Activated T-helper 1 cell treated with anti-CD3 and anti-CD28 coated beads, Interleukin-2, amount 50 U/mL, for 16 hours (primary cell): ENCODE measurements at regions not wholly inside any gene's neighbourhood (a gene's known extent, or its start where the extent isn't known, plus 50 kb on each side); places are given as distances from the start of the nearest gene placed in this dataset.

ENCODE experiments used
- DNase-seq, 2 donors: peaks; one replicate each; pipeline ENCODE4 v3.0.0-alpha.2; 2020; ENCODE audit warnings: low read depth in 1 of 2, low spot score in 1 of 2

DNA sequence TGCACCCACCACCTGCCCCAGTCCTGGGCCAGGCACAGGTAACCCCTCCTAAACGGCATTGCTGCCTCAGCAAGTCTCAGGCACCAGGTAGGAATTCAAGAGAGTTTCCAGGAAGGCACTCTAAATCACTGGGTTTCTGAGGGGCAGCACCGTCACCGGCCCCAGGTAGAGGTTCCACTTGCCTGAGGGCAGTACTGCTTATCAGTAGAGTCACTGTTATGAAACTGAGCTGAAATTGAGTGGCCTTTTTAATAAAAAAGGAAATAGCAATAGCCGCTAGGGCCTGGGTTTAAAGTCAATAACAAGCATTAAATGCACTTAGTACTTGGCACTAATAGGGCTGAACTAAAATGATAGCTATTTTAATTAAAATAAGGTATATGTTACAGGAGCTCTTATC lies 653.7 kb downstream of the METTL4 start:
- no peak for DNase-seq

DNA sequence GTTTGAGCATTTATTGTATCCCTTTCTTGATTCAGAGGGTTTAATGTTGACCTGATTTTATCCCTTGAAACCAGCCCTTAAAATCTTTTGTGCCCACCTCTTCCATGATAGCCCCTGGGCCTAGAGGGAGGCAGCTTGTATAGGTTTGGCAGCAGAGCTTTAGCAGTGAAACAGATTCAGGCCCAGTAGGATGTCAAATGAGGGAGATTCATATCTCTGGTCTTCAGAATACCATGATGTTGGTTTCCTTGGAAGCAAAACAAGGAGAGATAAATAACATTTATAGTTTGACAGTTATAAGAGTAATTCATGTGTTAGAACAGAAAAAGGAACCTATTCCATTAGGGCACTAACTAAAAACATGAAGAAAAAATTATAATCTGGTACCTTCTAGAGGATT lies 649.2 kb downstream of the METTL4 start:
- DNase-seq, result no peak

DNA sequence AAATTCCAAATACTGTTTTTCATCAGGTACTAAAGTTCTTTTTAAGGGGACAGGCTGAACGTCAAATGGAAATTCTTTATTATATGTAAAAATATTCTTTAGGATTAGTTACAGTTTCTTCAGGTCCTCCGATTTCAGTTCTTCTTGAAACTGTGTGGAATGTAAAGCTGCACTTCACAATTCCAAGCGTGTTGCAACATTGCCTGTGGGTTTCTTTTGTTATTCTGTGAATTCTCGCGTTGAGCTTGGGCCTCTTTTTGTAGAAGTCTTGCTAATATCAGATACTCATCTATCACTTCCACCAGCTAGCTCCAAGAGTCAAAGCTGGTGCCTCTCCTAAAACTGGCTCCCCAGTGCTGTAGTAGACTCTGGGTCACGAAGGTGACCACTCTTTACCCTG lies 642.6 kb downstream of the METTL4 start:
- no peak for DNase-seq

DNA sequence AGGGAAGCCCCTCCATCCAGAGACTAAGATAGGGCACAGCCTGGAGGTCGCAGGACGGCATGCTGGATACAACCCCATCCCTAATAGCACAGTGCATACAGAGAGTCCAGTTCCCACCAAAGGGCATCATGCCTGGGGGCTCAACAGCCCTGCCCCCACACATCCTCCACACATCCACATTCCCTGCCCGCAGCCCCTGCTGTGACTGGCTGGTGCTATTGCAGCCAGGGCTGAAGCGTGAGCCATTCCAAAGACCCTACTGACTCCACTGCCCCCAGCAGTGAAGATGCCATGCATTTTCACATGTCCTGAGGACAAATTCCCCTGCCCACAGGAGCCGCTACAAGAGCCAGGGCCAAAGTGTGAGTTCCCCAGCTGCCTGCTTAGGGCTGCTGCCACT lies 641.6 kb downstream of the METTL4 start:
- DNase-seq, result no peak

DNA sequence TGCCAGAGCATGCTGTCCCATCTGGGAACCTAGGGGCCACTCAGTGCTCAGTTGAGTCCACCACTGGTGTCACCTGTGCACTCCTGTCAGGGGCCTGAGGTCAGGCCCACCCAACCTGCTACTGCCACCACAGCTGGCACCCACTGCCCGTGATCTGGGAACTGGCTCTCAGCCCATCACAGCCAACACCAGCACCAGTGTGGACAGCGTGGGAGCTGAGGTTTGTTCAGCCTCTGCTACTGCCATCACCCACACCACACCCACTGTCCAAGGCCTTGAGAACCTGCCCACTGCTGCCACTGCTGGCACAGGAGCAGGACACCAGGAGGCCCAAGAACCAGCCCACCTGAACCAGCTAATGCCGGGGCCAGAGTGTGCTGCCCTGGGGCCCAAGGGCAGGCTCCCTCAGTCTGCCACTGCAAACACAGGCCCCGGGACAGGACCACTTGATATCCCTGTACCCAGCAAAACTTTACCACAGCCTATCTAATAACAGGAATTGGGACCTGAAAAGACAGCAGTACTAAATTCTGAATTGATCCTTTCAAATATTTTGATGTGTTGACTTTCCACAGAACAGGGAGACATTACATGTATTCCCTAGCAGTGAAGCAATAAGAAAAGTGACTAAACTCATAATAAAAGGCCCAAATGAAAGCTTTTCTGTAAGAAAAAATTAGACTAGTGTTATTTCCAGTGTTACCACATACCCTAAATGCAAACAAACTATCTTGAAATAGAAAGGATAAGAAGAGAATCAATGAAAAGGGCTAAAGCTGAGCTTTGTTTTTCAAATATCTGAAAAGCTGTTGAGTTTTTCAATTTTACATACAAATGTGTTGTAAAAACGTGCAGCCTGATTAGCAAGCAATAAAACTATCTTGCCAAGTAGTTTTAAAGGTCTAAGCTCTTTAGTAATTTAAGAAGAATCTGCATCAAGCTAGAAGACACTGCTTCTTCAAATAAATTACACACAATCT lies 640.7 kb downstream of the METTL4 start:
- DNase-seq, result no peak

DNA sequence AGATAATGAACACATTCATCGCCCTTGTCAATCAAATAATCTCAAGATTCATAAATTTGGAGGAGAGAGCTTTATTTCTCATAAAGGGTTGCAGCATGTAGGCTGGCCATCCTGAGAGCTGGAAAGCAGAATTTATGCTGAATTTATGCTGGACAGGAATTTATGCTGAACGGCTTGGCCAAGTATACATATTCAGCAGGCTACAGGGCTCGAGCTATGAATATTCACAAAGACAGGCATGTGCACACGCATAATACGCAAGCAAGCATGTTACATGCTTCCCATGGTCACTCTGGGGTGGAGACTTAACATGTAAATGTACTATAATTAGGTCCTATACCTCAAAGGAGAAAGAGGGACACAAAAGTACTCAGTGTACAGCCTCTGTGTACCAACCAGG lies 618.8 kb downstream of the METTL4 start:
- no peak for DNase-seq

DNA sequence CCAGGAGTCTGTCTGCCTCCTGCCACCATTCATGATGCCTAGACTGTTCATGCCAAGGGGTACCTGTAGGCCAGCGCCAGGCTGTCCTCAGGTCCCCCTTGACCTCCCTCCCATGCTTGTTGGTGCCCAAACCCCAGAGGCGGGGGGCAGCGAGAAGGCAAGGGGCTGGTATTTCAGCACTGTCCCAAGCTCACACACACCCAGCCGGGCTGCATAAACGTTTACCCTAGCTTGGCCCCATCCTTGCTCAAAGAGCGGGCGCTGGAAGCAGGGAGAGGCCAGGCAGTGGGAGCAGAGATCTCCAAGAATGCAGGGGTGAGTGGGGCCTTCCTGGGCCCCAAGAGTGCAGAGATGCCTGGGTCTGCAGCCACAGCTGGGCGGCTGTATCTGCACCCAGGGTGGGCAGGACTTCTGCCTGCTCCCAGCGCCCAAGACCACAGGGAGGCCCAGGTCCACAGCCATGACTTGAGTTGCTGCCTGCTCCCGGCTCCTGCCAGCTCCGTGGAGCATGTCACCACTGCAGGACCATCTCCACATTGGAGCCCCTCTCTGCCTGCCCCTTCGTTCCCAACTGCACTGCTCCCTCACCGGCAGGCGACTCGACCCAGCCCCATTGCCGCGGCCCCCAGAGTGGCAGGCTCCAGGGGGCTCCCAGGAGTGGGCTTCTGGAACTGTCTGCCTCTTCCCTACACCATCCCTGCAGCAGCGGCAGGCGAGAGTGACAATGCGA lies 616.6 kb downstream of the METTL4 start:
- DNase-seq, result no peak

DNA sequence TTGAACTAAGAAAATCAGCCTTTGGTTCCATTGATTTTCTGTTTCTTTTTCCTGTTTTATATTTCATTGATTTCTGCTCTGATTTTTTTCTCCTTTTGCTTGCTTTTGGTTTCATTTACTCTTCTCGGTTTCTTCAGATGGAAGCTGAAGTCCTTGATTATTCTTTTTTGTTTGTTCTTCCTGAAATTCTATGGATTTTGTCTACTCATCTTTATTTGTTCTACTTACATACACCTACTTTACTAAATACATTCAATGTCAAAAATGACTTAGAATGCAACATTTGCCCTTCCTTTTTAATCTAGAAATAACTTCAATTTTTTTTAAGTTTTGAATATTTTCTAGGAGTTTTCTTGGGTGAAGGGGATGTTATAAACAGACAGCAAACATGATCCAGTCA lies 612.5 kb downstream of the METTL4 start:
- no peak for DNase-seq

DNA sequence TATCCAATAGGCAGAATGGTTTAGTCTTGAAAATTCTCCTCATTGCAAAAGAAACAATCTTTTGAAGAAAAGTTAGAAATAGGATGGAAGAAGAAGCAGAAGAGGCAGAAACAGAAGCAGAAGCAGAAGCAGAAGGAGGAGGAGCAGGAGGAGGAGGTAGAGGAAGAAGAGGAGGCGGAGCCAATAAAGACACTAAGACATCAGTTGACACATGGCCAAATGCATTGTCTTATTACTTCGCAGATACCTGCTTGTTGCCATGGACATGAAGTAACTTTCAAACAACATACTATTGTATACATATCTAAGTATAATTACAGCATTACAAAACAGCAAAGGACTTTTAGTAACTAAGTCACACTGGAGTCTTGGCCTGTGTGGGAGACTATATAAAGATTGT lies 606.3 kb downstream of the METTL4 start:
- no peak for DNase-seq

DNA sequence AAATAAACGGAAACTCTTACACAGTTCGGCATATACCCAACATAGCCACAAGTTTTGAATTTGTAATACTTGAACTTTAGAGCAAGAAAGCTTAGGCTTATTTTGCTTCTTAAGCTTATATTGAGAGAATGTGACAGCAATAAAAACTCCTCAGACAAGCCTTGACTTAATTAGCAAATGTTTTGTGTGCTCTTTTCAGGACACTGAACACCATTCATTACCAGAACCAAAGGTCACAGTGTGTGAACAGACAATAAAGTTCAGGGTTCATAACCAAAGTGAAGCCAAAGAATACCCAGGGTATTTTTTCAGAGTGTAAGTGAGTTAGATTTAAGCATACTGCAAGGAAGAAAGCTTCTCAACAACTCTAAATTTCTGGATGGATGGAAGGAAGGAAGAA lies 605.8 kb downstream of the METTL4 start:
- no peak for DNase-seq

DNA sequence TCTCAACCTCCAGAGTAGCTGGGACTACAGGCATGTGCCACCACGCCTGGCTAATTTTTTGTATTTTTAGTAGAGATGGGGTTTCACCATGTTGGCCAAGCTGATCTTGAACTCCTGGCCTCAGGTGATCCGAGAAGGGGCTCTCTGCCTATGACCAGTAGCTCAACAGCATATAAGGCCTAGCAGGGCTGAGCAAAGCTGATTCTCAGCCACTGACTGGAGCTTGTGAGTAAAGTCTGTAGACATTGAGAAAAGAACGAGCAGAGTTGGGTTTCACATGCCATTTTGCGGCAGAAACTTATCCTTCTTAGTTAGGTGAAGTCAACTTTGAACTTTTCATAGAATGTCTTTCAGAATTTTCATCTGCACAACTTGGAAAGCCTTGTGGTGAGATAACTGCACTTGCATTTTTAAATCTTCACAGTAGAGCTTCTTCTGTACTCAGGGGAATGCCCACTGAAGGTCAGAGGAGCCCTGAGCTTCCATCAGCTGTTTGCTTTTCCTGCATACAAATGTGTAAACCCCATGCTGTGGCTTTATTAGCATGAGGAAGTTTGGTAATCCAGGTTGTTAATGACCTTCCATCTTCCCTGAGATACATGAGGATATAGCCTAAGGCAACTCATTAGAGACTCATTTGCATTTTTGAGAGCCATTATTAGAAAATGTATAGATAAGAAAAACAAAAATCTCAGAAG lies 602.4 kb downstream of the METTL4 start:
- DNase-seq, result no peak

DNA sequence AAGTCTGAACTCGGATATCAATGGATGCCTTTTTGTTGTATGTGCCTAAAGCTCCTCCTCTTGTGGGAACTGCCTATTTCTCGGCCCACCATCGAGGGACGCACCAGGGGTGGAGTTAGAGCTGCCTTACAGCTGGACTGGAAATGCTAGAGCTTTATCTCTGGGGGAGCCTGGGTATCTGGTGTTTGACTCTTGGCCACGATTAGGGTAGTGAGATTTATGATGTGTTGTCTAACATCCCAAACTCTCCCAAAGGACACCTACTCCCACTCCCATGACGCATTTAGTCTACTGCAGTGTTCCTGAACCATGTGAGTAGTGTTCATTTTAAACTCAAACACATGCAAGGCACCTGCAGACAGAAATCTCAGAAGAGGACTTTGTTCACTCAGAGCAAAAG lies 594.8 kb downstream of the METTL4 start:
- no peak for DNase-seq

DNA sequence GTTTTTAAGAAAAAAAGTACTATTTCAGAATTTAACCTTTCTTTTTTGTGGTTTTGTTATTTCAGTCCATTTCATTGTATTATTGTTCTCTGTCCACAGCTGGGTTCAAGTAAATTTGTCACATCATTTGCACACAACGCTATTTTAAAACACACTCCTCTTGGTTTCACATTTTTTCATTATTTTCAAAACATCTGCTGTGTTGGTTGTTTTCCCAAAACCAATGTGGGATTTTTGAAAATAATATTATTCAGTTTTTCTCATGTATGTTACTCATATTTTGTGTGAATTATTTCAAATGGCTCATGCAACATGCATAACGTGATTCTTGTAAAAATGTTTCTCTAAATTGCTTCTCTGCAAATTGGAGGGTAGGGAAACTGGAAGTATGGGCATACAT lies 589.2 kb downstream of the METTL4 start:
- no peak for DNase-seq

DNA sequence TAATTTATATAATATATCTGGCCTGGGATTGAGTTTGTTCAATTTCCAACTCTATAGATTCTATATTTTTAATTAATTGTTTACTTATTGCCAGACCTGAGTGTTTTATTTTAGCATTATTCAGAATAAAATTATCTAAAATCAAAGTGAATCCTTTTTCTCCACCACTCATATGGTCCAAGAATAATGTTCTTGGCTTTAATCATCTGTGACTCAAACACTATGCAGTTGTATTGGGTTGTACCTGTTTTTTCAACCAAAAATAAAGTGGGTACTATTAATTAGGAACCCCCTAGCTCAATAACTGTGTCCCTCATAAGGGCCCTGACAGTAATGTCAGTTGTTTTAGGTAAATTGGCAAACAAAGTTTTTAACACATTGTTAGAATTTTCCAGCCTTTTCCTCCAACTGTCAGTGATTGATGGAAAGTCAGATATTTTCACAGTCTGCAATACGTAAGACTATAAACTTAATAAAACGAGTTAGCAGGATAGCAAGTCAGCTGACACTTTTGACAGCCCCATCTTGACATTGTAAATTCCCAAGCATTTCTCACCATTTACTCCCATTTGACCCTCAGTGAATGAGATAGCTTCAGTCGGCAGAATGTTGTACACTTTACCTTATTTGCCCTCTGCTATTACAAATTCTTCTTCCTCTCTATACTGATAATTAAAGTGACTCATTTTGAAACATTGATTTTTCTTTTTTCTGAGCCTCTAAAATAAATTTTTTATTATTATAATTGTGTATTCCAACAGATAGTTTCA lies 587.4 kb downstream of the METTL4 start:
- DNase-seq, result no peak

DNA sequence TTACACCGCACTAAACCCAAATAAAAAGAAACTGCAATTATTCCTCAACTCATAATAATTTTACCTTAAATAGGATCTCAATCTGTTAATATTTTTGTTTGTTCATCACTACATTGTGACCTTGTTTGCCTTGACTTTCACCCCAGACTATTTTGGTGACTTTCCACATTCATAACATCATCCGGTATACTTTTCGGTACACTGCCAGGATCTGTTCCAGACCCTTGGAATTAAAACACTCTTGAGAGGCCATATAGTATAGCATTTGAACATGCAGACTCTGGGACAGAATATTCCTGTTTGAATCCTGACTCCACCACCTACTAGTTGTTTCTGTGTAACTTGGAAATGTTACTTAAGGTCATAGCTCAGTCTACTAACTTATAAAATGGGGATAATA lies 577.4 kb downstream of the METTL4 start:
- no peak for DNase-seq

DNA sequence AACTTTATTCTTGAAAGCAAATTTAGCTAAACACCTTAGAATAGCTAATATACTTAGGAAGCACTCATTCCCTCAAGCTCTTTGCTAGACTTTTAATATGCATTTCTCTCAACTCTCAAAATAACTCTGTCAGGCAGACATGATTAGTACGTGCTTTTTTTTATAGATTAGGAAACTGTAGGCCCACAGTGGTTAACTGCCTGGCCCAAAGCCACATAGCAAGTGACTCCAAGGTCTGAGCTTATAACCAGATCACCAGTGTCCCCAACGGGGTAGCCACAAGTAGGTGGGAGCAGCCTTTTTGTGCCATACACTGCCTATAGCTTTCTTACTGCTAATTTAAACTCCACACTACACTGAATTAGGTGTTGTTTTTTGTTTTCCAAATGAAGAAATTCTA lies 576.8 kb downstream of the METTL4 start:
- no peak for DNase-seq

DNA sequence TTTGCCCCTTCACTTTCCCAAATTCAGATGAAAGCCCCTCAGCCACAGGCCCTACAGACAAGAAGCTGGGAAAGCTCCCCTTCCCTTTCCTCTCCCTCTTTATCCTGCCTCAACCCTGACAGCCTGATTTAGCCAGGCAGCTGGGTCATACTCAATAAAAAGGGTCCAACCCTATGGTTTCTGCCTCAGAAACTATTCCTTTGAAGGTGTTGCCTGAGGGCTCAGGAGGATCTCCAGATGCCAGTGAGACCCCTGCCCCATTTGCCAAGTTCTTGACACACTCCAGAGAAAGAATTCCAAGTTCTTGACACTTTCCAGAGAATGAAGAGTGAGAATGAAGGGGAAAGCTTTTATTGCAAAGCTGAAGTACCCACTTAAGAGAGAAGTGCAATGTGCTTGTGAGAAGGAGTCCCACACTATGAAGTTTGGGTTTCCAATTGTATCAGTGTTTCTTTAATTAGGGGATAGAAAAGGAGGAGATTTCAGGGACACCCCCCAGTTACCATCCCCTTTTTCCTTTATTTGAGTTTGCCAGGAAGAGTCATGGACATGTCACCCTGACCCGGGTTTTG lies 576.2 kb downstream of the METTL4 start:
- DNase-seq, result no peak

DNA sequence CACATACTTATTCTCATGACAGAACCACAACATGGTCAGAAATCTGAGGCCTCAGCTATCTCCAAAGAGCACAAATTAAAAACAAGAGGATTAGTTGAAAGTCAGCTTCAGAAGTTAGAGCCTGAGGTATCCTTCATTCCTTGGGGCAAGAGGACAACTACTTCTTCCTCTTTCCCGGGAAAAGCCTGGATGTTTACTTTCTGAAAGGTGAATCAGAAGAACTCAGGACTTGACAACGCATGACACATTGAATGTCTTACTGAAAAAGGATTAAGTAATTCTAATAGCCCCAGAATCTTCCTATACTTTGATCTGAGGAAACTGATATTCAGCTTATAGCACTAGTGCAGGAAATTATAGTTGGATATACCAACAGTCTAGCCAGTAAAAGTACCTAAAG lies 573.2 kb downstream of the METTL4 start:
- no peak for DNase-seq

DNA sequence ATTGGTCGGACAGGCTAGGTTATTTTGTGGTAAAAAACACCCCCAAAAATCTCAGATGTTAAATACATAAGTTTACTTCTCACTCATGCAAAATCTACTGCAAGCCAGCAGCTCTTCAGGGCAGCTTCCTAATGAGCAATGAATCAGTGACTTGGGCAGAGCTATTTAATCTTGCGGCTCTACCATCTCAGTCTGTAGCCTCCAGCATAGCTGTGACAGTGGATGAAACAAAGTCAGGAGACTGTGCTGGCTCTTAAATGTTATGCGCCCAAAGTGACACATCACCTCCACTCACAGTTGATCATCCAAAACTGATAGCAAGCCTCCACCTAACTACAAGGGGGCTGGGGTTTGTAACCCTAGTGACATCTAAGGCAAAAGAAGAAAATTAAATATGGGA lies 571.9 kb downstream of the METTL4 start:
- no peak for DNase-seq

DNA sequence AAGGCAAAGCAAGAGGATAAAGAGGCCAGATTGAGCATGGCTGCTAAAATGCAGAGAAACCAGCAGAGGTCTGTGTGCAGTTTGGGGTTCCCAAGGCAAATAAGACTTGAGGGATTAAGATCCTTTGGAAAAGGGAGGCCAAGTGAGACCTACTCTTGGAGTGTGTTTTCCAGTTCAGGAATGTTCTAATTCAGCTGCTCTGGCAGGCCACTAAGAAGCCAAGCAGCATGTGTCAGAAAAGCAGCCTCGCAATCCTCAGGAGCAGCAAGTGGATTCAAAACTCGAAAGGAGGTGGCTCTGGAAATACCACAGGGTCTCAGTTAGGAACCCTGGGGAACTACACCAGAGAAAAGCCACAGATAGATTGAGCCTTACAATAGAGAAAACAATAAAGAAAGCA lies 569.2 kb downstream of the METTL4 start:
- DNase-seq, result no peak

DNA sequence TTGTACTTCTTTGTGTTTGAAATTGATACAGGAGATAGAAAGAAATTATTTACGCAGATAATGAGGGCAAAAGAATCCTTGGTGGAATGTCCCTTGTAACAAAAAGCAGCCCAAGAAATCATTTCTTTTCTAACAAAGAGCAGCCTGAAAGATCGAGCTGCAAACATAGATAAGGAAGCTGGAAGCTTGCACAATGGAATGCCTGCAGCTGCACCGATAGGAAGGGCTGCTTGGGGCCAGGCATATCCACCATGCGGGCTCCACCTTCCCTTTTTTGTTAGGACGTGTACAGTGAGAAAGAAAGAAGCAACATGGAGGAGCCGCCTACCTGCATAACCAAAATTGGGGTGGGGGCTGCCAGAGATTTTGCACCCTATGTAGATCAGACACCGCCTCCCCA lies 568.7 kb downstream of the METTL4 start:
- no peak for DNase-seq
